ENCODE measurements at regions not wholly inside any gene's neighbourhood (a gene's known extent, or its start where the extent isn't known, plus 50 kb on each side); places are given as distances from the start of the nearest gene placed in this dataset.

DNA sequence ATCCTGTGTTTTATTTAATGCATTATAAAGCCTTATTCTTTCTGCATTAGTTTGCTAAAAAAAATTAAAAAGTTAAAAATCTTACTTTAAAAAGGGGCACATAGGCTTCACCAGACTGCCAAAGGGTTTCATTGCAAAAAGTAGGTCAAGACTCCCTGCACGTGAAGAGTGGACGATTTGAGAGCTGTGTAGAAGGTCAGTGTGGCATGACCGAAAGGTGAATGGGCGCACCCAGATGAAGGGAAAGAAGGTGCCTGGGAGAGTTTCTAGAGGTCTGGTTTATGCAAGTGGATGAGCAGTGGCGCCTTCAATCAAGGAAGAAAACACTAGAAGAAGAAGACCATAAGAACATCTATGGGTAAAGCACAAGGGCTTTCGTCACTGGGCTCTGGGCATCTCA lies 111.0 kb downstream of the SP3 start:
- TF ChIP-seq, protein P1, sequence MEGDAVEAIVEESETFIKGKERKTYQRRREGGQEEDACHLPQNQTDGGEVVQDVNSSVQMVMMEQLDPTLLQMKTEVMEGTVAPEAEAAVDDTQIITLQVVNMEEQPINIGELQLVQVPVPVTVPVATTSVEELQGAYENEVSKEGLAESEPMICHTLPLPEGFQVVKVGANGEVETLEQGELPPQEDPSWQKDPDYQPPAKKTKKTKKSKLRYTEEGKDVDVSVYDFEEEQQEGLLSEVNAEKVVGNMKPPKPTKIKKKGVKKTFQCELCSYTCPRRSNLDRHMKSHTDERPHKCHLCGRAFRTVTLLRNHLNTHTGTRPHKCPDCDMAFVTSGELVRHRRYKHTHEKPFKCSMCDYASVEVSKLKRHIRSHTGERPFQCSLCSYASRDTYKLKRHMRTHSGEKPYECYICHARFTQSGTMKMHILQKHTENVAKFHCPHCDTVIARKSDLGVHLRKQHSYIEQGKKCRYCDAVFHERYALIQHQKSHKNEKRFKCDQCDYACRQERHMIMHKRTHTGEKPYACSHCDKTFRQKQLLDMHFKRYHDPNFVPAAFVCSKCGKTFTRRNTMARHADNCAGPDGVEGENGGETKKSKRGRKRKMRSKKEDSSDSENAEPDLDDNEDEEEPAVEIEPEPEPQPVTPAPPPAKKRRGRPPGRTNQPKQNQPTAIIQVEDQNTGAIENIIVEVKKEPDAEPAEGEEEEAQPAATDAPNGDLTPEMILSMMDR (IDR thresholded peaks at IDR 0.05; ENCODE audit: insufficient read depth, low read length): no peak
- TF ChIP-seq GABPA (IDR thresholded peaks at IDR 0.05; ENCODE audit: low read depth): no peak
- TF ChIP-seq POLR2AphosphoS5 (IDR thresholded peaks at IDR 0.05; ENCODE audit: low read depth): no peak
- no peak for TF ChIP-seq SPI1 (IDR thresholded peaks at IDR 0.05; ENCODE audit: borderline replicate concordance, low read depth)
- TF ChIP-seq, protein P2, sequence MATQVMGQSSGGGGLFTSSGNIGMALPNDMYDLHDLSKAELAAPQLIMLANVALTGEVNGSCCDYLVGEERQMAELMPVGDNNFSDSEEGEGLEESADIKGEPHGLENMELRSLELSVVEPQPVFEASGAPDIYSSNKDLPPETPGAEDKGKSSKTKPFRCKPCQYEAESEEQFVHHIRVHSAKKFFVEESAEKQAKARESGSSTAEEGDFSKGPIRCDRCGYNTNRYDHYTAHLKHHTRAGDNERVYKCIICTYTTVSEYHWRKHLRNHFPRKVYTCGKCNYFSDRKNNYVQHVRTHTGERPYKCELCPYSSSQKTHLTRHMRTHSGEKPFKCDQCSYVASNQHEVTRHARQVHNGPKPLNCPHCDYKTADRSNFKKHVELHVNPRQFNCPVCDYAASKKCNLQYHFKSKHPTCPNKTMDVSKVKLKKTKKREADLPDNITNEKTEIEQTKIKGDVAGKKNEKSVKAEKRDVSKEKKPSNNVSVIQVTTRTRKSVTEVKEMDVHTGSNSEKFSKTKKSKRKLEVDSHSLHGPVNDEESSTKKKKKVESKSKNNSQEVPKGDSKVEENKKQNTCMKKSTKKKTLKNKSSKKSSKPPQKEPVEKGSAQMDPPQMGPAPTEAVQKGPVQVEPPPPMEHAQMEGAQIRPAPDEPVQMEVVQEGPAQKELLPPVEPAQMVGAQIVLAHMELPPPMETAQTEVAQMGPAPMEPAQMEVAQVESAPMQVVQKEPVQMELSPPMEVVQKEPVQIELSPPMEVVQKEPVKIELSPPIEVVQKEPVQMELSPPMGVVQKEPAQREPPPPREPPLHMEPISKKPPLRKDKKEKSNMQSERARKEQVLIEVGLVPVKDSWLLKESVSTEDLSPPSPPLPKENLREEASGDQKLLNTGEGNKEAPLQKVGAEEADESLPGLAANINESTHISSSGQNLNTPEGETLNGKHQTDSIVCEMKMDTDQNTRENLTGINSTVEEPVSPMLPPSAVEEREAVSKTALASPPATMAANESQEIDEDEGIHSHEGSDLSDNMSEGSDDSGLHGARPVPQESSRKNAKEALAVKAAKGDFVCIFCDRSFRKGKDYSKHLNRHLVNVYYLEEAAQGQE (IDR thresholded peaks at IDR 0.05; ENCODE audit: insufficient replicate concordance, low read depth): no peak
